ENCODE measurements at regions not wholly inside any gene's neighbourhood (a gene's known extent, or its start where the extent isn't known, plus 50 kb on each side); places are given as distances from the start of the nearest gene placed in this dataset.

DNA sequence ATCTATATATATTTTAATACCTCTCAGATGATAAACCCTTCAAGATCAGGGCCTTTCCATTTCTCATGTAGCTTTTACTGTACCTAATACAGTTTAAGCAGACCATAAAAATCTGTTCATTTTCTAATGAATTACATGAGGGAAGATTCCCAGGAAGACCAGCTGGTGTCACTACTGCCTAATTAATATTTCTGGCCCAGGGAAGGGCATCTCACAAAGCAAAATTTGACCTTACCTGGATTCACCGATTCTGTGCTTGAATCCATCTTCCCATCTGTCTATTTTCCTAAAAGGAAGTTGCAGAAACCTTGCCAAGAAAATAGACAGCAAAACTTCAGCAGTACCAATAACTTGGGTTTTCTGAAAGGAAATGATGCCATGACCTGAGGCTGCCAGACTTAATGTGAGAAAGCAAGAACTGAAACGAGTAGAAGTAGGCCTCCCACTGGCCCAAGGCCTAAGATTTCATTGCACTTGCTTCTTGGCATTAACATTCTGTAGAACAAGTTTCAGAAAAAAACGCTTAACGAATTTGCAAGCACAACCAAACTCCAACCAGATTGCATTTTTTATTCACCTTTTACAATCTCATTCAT, 83.0 kb upstream of the GLIS3 start:
- DNase-seq, result peak; percentile 19

DNA sequence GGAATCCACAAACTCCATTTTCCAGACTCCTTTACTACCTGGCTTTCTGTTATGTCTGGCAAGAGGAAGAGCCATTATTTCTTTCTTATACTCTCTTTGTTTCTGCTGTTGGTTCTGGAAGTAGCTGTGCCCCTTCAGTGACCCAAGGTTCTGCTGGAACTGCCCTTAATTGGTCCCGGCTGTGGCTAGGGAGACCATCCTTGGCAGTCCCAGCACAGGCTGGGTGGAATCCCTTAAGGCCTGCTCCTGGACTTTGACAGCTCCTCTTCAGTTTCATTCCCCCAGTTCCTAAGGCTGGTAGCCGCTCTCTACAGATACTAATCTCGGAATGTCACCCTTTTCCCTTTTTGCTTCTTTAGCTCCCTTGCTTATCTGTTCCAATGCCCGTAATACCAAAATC, 81.9 kb upstream of the GLIS3 start:
- no peak for DNase-seq

DNA sequence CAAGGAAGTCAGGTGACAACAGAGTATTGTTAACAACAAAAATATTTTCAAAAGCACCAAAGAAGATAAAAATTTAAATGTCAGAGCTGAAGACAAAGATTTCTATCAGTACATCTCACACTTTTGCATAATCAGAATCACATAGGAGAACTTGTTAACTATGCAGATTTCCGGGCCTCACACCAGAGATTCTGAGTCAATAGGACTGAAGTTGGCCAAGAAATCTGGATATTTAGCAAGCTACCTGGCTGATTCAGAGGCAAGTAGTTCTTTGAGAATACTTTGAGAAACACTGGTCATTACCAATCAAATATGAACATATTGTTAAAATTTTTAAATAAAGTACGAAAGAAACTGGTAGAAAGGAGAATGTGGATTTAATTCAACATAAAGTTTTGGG, 80.5 kb upstream of the GLIS3 start:
- DNase-seq, result no peak

DNA sequence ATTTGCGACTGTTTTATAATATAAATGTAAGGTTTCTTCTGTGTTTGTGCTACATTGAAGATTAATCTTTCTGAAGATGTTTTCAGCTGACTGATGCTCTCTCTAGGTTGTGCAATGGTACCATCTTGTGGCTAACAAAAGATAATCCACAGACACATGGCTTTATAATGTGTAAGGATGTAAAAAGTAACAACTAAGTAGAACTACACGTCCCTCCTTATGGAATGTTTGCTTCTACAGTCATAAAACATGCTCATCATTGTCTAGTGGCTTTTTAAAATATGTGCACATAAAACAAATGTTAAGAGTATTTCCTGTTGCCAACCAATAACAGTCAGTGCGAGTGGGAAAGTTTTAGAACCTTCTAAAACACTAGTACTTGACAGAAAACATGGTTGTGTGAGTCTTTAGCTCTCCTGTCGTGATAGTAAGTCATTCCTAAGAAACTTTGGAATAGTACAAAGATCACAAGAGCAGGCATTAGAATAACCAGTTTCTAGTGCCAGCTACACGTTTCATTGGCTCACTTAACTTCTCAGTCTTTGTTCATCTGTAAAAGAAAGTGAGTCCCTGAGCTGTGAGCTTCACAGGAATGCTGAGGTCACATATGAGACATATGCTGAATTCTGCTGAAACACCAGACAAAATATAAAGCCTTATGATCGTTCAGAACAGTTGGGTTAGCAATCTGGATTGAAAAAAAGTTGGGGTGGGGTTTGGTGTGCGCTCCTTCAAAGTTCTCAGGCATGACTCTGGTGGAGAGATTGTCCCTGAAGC, 75.7 kb upstream of the GLIS3 start:
- DNase-seq, result peak; percentile 34

DNA sequence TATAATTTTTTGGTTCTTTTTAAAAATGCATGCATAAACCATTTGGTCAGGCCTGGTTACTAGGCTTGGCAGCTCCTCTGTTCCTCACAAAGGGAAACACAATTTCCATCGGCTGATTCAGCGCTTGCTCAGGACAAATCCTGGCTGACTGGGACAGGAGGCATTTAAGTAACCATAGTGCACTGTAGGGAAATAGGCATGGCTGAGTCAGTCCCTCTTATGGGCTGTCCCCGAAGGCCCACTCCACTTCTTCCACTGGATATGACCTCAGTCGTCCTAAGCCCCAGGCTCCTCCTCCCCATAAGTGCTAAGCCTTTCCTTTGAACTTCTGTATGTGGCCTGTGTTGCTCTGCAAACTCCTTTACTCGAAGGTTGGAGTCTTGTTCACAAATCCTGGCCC, 71.2 kb upstream of the GLIS3 start:
- DNase-seq, result no peak

DNA sequence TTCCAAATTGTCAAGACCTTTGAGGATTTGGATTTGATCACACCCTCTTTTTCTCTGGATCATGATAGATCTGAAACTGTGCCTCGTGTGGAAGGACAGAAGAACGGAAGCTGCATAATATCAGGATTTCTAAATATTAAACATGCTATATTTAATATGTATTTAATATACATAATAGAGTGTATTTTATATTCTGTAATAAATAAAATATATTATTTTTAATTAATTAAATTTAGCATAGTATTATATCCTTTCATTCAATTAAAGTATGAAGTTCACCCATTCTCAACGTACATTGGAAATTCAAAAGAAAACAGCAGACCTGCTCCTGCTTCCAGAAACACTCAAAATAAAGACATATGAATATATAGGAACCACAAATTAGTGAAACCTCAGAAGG, 70.6 kb upstream of the GLIS3 start:
- no peak for DNase-seq

DNA sequence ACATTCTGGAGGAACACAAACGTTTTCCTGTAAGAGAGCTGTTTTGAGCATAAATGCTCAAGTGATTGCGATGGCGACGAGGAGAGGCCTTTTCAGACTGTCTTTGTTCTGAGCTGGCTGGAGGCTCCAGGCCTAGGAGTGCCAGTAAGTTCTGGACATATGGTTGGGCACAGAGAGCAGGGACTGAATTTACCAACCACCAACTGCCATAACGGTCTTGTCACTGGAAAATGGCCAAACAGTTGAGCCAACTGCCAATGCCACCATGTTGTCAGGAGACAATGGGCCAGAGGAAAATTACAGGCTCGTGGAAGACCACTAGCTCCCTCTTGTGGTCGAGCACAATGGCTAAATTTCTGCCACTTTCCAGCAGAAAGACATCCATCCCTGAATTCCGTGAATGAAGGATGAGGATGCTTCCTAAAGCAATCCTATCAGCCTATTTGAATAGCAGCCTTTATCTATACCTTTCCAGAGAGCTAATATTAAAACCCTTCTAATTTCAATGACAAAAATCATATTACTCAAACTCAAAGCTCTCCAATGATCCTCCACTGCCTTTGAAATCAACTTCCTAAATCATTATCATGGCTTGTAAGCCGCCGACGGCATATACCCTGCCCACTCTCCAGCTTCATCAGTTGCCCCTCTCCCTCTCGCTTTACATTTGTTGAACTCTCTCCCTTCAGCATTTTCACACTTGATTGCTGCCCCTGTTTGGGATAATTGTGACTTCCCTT, 66.9 kb upstream of the GLIS3 start:
- DNase-seq, result no peak

DNA sequence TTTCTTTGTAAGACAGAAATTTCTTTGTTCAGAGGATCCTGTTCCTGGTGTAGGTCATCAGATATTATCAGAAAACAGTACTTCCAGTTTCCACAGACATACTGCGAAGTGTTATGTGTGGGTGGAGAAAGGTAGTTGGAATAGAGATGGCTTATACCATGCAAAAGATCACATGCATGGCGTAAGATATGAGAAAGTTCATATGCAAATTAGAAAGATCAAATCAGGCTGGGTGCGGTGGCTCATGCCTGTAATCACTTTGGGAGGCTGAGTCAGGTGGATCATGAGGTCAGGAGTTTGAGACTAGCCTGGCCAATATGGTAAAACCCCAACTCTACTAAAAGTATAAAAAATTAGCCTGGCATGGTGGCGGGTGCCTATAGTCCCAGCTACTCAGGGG, 65.2 kb upstream of the GLIS3 start:
- DNase-seq, result no peak

DNA sequence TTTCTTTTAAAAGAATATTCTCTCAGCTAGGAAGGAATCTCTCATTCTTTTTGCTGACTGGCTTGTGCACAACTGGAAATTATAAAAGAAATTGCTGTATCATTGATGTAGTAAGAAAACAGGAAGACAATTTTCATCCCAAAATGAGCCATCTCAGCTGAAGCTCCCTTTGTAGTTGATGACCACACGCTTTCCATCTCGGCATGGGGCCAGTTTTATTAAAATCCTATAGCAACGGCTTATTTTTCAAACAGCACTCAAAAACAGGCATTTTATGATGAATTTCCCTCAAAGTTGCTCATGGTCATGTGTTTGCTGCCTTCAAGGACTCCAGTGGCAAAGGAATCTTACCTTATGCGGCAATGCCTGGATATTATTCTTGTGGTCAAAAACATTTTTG, 62.4 kb upstream of the GLIS3 start:
- DNase-seq, result no peak

DNA sequence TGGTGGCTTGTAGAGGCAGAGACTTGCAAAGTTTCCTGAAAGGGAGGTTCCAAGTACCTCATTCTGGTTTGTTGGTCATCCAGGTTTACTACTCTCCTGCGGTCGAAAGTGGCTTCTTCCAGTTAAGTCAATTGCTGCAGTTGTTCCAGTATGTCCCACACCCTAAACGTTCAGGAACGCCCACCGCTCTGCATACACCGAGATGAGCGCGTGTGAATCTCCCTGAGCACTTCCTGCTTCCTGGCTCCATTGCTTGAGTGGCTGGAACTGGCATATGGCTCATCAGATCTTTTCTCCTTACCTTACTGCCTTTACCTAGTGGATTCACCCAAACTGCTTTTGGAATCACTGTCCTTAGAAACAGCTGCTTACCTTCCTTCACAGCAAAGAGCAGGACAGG, 59.1 kb upstream of the GLIS3 start:
- no peak for DNase-seq

DNA sequence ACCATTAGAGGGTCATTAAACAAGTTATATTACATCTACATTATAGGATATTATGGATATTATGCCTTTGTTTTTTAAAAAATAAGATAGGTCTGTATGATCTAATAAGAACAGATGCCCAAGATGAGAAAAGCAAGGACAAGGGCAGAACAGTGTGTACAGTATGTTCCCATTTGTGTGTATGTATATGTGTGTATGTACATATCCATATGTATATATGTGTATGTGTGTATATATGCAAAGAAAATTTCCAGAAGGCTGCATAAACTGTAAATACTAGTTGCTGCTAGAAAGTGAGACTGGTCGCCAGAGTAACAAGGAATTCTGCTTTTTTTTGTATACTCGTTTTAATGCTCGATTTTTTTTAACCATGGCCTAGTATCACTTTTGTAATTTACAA, 58.1 kb upstream of the GLIS3 start:
- no peak for DNase-seq

DNA sequence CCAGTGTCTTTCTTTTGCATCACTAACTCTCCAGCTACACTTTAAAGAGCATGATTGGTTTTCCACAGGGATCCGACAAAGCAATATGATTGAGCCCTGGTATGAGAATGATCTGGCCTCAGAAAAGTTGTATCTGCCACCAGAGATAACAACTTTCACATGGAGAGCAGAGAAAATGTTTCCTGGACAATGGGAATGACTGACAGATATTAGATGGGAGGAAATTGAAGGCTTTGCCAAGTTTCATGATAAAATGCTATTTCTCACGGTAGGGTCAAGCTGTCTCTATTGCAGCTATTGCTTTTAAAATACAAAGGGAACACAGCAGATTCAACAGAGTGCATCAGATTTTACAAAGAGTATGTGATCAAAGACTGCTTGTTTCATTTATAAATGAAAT, 56.4 kb upstream of the GLIS3 start:
- DNase-seq, result no peak

DNA sequence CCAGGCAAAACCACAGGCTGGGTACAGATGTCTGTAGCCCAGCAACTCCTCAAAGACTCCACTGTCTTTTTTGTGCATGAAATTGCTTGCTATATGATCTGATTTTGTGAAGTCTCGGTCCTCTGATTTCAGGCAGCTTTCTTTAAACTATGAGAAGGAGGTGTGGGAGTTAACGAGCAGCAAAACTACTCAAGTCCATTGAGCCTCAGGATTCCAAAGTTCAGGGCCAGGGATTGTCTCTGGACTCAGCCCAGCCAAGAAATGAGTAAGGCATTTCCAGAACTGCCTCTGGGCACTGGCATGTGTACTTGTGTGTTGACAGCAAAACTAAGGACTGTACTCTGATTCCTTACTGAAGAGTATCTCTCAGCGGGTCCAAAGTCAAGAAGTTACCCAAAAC, 53.4 kb upstream of the GLIS3 start:
- DNase-seq, result no peak

DNA sequence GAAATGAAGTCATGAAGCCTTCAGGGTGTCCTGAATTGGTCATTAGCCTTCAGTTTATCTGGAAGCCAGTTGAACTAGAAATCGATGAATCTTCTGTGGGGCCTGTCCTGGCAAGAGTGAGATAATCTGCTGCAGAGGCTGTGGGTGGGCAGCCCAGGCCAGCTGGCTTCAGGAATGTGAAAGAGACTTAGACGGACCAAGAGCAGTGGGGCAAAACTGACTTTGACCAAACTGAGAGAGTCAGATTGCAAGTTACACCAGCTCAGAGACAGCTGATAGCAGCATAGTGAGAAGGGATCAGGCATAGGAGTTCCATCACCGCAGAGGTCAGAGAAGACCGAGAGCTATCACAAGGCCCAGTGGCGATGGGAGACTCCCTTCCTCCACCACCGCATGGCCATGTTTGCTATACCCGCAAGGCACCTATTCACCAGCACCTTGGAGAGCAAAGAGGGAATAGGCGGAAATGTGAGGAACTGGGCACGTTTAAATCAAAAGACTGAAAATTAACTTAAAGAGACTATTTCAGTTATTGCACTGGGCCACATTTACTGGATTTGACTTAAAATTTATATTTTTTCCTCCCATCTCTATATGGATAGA, 50.0 kb upstream of the GLIS3 start:
- DNase-seq, result no peak
